Endodermal cell (in vitro differentiated cells): ENCODE measurements at regions not wholly inside any gene's neighbourhood (a gene's known extent, or its start where the extent isn't known, plus 50 kb on each side); places are given as distances from the start of the nearest gene placed in this dataset.
"Not testable (repeated sequence)": the region's sequence is repeated elsewhere in the genome, so short reads cannot be mapped to it uniquely, and the experiment has no call there.

Experiments
- DNase-seq: peaks from one replicate; pipeline ENCODE4 v3.0.0-alpha.2; 2017
- H3K27ac ChIP-seq: 2 replicates; pipeline ENCODE4 v1.5.1; 2013; ENCODE audit warnings: mild to moderate bottlenecking, low read depth, low read length, moderate library complexity
- H3K27me3 ChIP-seq: 2 replicates; pipeline ENCODE4 v1.6.1; 2013; ENCODE audit warnings: mild to moderate bottlenecking, low read length, moderate library complexity; ENCODE audit not compliant: insufficient read depth, control insufficient read depth, poor library complexity, severe bottlenecking
- H3K36me3 ChIP-seq: 2 replicates; pipeline ENCODE4 v1.7.0; 2013; ENCODE audit warnings: mild to moderate bottlenecking, low read length, moderate library complexity; ENCODE audit not compliant: control insufficient read depth, insufficient read depth
- H3K4me1 ChIP-seq: one replicate; pipeline ENCODE4 v1.7.0; 2013; ENCODE audit warnings: low read length; ENCODE audit not compliant: control insufficient read depth, insufficient read depth
- H3K4me3 ChIP-seq: 2 replicates; pipeline ENCODE4 v1.5.1; 2013; ENCODE audit warnings: mild to moderate bottlenecking, low read length, moderate library complexity
- H3K9ac ChIP-seq: 2 replicates; pipeline ENCODE4 v1.6.1; 2013; ENCODE audit warnings: mild to moderate bottlenecking, low read length, moderate library complexity; ENCODE audit not compliant: poor library complexity, severe bottlenecking; ENCODE audit errors: extremely low read depth
- H3K9me3 ChIP-seq: 2 replicates; pipeline ENCODE4 v1.6.1; 2013; ENCODE audit warnings: mild to moderate bottlenecking, low read length, moderate library complexity; ENCODE audit not compliant: control insufficient read depth
- H3K27ac Mint-ChIP-seq: 2 replicates; pipeline ENCODE4 v1.8.0; 2020; ENCODE audit warnings: mixed read lengths
- H3K27me3 Mint-ChIP-seq: 2 replicates; pipeline ENCODE4 v1.8.0; 2021; ENCODE audit warnings: mild to moderate bottlenecking, mixed read lengths; ENCODE audit not compliant: insufficient read depth
- H3K36me3 Mint-ChIP-seq: 2 replicates; pipeline ENCODE4 v1.8.0; 2020; ENCODE audit warnings: low read depth, mixed read lengths
- H3K4me1 Mint-ChIP-seq: 2 replicates; pipeline ENCODE4 v1.8.0; 2020; ENCODE audit warnings: mixed read lengths
- H3K4me3 Mint-ChIP-seq: 2 replicates; pipeline ENCODE4 v1.8.0; 2020; ENCODE audit warnings: mild to moderate bottlenecking, moderate library complexity, mixed read lengths
- H3K9me3 Mint-ChIP-seq: 2 replicates; pipeline ENCODE4 v1.8.0; 2020; ENCODE audit warnings: mild to moderate bottlenecking, mixed read lengths
- CTCF ChIP-seq: fragments of 200-600 bp; sonication (generic); conservative IDR thresholded peaks from 2 replicates; pipeline ENCODE4 v1.5.0; 2021; ENCODE audit warnings: antibody characterized with exemption, mild to moderate bottlenecking
- WGBS, 2 experiments: methylation state at CpG; one replicate each; pipeline versions ENCODE4 v1.1.5 to v1.1.7; 2013; ENCODE audit warnings: missing lambda C conversion rate in 2 of 2, mixed read lengths in 1 of 2; ENCODE audit not compliant: insufficient coverage in 1 of 2, insufficient read length in 1 of 2; 5-methylcytosine and 5-hydroxymethylcytosine counted together

- H3K9me3 ChIP-seq: no peaks in the 10 kb centered on the region
- no peak overlapping the region for H3K27ac ChIP-seq
- no peaks in the 10 kb centered on the region for H3K27me3 ChIP-seq
- Mint-ChIP-seq H3K27ac (no peak overlapping the region), H3K4me3 (no peak overlapping the region), H3K36me3 (no peaks in the 10 kb centered on the region), H3K4me1 (no peaks in the 10 kb centered on the region), H3K9me3 (no peaks in the 10 kb centered on the region), H3K27me3 (no peaks in the 10 kb centered on the region)
- H3K4me3 ChIP-seq: no peak overlapping the region
- TF ChIP-seq CTCF: no peak
- no peak overlapping the region for H3K9ac ChIP-seq
- no peak for DNase-seq
- no peaks in the 10 kb centered on the region for H3K36me3 ChIP-seq
- H3K4me1 ChIP-seq: no peaks in the 10 kb centered on the region
Measured at GRCh38 chr3:99559196-99559595, 79.2 kb upstream of the COL8A1 start.

GRCh38 chr3:99555885-99556284, 82.5 kb upstream of the COL8A1 start:
- not testable (repeated sequence) for H3K4me1 Mint-ChIP-seq, H3K9ac ChIP-seq, H3K36me3 ChIP-seq, H3K36me3 Mint-ChIP-seq, H3K27me3 ChIP-seq, H3K27me3 Mint-ChIP-seq, H3K4me3 Mint-ChIP-seq, H3K9me3 ChIP-seq, H3K27ac ChIP-seq, H3K9me3 Mint-ChIP-seq, DNase-seq, H3K27ac Mint-ChIP-seq, H3K4me3 ChIP-seq, H3K4me1 ChIP-seq
- WGBS, 2 experiments: 97% methylated on average over 5 of the region's 5 CpGs; no CpG with 5 or more reads in 1 of the 2 experiments

GRCh38 chr3:99551520-99551919, 86.9 kb upstream of the COL8A1 start:
- no peak overlapping the region for H3K27ac Mint-ChIP-seq
- no peaks in the 10 kb centered on the region for H3K9me3 ChIP-seq
- no peak overlapping the region for H3K27ac ChIP-seq
- no peaks in the 10 kb centered on the region for H3K4me1 ChIP-seq
- no peaks in the 10 kb centered on the region for H3K27me3 Mint-ChIP-seq
- H3K4me1 Mint-ChIP-seq: no peaks in the 10 kb centered on the region
- peak; percentile 70 for TF ChIP-seq CTCF
- H3K4me3 ChIP-seq: no peak overlapping the region
- H3K27me3 ChIP-seq: no peaks in the 10 kb centered on the region
- no peak for DNase-seq
- H3K9ac ChIP-seq: no peak overlapping the region
- no peaks in the 10 kb centered on the region for H3K9me3 Mint-ChIP-seq
- no peaks in the 10 kb centered on the region for H3K36me3 Mint-ChIP-seq
- WGBS, 2 experiments: 84 to 88% methylated on average over 1 of the region's 1 CpG
- H3K4me3 Mint-ChIP-seq: no peak overlapping the region
- no peaks in the 10 kb centered on the region for H3K36me3 ChIP-seq

- 90 to 92% methylated on average over 2 of the region's 2 CpGs for WGBS, 2 experiments
- no peak overlapping the region for H3K4me3 Mint-ChIP-seq
- no peaks in the 10 kb centered on the region for H3K4me1 Mint-ChIP-seq
- Histone ChIP-seq H3K4me1 (no peaks in the 10 kb centered on the region), H3K36me3 (no peaks in the 10 kb centered on the region), H3K4me3 (no peak overlapping the region), H3K27ac (no peak overlapping the region), H3K9me3 (no peaks in the 10 kb centered on the region), H3K9ac (no peak overlapping the region), H3K27me3 (no peaks in the 10 kb centered on the region)
- no peaks in the 10 kb centered on the region for H3K36me3 Mint-ChIP-seq
- no peak overlapping the region for H3K27ac Mint-ChIP-seq
- H3K27me3 Mint-ChIP-seq: no peaks in the 10 kb centered on the region
- no peak for DNase-seq
- no peaks in the 10 kb centered on the region for H3K9me3 Mint-ChIP-seq
- no peak for TF ChIP-seq CTCF
Measured at GRCh38 chr3:99549957-99550603, 88.3 kb upstream of the COL8A1 start.
